Stimulated activated CD4-positive, alpha-beta T cell treated with anti-CD3 and anti-CD28 coated beads, Interleukin-4, amount 100 ng/mL, for 24 hours (primary cell): ENCODE measurements at regions not wholly inside any gene's neighbourhood (a gene's known extent, or its start where the extent isn't known, plus 50 kb on each side); places are given as distances from the start of the nearest gene placed in this dataset.
"Not testable (repeated sequence)": the region's sequence is repeated elsewhere in the genome, so short reads cannot be mapped to it uniquely, and the experiment has no call there.

Source experiments
- DNase-seq: peaks from one replicate; pipeline ENCODE4 v3.0.0-alpha.2; 2020

DNA sequence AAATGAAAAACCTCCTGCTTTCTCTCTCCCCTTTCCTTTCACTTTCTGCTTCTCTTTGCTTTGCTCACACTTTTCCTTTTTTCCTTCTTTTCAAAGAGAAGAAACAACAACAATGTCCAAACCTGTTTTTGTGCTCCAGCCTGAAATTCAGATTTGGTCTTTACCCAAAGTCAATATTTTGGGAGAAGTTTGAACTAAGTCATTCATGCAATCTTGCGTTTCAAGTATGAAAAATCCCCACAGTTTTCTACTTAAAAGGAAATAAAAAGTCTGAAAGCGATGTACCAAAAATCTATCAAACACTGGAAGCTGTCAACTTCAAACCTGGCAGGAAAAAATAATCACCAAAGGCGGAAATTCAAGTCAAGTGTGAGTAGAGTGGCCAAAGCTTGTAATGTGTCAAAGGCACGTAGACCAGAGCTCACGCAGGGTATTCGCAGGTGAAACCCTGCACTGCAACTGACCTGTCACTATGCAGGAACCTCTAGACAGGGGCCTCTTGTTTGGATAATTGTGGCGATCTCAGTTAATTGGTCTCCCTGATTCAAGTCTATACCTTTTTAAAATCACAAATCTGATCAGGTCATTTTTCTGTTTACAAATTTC lies 118.8 kb upstream of the GALNT15 start:
- DNase-seq, result no peak

DNA sequence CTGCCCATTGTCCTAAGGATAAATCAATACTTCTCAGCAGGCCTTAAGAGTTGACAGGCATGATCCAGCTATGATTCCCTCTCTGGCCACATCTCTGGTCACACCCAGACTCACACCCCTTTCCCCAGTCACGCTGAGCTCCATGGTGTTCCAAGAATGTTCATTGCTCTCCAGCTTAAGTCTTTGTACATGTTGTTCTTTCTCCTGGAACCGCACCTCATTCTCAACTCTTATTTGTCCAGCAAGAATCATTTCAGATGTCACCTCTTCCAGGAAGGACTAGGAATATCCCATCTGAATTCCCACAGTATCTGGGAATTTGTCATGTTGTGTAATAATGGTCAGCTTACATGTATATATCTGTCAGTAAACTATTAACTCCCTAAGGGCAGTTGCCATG lies 118.3 kb upstream of the GALNT15 start:
- DNase-seq, result no peak

DNA sequence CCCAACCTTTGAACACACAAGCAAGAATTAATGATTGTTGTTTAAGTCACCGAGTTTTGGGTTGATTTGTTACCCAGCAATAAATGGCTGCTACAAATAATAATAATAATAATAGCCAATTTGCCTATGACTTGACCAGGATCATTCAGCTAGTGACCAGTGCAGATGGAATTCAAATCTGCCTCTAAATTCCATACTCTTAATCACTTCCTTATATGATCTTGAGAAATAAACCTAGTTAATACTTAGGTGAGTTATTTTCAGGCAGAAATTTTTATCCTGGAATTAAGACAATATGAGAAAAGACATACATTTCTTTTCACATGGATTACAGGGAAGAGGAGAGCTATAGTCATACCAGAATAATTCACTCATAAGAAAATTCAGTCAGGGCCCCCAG lies 116.0 kb upstream of the GALNT15 start:
- no peak for DNase-seq

DNA sequence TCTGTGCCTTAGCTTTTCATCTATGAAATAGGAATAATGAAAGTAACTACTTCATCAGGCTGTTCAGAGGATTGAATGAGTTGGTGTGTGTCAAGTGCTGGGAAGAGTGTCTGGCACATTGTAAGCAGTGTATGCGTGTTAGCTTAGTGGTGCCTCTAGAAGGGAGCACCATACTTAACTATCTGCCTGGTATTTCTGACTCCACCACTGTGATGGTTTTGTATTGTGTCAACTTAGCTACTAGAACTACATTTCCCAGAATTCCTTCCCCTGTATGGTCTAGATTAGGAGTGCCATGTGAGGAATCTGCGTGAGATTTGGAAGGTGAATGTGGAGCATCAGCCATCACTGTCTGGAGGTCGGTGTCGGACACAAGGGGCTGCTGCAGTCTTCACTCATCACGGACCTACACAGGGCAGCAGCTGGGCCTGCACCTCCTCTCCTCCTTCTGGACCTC lies 115.4 kb upstream of the GALNT15 start:
- no peak for DNase-seq

DNA sequence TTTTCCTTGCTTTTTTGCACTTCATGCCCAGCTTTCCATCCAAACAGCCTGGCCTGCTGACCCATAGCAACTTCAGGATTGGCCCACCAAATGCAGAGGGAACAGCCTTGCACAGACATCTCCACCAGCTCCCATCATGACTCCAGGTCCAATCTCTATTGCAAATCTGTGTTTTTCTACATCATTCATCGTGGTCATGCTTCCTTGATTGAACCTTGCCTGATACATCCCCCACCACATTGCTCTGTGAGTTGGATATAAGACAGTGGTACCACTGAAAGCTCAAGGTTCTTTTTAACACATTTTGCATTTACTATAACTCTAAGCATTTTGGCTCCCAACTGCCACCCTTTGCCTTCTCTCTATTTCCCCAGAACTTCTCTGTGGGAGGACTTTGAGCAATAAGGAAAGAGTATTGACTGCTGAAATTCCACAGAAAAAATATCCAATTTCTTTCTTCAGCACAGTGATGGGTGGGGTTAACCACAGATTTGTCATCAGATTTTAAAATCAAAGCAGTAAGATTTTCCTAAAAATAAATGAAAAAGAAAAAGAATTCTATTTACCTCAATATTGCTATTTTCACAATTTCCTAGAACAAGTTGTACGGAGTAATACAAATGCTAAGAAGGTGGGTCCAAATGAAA lies 114.6 kb upstream of the GALNT15 start:
- no peak for DNase-seq

DNA sequence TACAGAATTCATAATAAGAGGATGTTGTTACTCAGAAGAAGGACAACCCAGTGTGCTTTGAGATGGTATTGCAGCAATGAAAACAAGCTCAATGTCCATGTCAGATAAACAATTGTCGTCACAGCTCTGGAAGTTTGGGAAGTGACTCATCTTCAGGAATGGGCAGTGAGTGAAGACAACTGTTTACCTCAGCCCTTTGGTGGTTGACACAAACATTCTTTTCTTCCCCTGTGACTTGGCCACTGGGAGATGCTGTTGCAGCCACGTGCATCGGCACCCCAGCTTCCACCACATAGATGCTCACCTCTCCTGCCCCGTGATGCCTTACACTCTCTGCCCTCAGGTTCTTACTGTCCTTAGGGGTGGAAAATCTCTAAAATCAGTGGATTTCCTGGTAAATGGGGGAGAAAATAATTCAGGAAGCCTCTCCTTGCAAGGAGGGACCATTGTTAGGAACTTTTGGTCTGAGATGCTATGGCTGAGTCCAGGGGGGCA lies 114.1 kb upstream of the GALNT15 start:
- no peak for DNase-seq

DNA sequence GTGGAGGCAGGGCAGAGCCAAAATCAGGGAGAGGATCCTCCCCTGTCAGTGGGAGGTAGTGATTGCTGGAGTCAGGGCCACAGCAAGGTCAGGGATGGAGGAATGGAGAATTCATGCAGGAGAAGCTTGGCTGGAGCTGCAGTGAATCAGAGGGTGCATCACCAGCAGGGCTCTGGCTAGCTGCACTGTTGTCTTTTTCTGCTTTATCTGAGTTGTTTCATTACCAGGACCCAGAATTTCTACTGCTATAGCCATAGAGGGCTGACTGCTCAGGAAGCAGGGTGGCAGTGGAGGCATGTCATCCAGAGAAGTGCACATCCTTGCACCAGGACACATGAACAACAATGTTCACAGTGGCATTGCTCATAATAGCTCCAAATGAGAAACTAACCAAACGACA lies 113.5 kb upstream of the GALNT15 start:
- no peak for DNase-seq

DNA sequence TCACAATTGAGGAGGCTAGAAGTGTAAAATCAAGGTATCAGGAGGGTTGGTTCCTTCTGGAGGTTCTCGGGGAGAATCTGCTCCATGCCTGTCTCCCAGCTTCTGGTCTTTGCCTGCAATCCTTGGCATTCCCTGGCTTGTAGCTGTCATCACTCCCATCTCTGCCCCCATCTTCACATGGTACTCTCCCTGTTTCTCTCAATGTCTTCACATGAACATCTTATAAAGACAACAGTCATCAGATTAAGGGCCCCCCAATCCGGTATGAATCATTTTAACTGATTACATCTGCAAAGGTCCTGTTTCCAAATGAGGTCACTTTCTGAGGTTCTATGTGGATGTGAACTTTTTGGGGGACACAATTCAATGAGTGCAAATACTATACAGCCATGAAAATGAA lies 113.0 kb upstream of the GALNT15 start:
- no peak for DNase-seq

DNA sequence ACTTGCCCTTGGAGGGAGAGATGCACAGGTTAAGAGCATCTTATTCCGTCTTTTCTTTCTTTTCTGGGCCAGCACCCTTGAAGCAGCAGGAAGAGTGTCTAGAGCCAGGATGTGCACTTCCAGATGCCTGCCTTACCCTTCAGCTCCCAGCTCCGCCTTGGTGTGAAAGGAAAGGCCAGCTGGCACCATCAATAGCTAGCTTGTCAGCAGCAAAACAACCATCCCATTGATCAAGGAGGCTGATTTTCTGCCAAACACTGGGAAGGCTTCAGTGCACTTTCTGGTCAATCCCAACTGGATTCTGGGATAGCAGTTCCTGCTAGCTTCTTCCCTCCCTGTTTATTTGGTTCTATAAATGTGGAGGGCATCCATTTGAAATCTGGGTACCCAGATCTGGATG lies 110.9 kb upstream of the GALNT15 start:
- no peak for DNase-seq

DNA sequence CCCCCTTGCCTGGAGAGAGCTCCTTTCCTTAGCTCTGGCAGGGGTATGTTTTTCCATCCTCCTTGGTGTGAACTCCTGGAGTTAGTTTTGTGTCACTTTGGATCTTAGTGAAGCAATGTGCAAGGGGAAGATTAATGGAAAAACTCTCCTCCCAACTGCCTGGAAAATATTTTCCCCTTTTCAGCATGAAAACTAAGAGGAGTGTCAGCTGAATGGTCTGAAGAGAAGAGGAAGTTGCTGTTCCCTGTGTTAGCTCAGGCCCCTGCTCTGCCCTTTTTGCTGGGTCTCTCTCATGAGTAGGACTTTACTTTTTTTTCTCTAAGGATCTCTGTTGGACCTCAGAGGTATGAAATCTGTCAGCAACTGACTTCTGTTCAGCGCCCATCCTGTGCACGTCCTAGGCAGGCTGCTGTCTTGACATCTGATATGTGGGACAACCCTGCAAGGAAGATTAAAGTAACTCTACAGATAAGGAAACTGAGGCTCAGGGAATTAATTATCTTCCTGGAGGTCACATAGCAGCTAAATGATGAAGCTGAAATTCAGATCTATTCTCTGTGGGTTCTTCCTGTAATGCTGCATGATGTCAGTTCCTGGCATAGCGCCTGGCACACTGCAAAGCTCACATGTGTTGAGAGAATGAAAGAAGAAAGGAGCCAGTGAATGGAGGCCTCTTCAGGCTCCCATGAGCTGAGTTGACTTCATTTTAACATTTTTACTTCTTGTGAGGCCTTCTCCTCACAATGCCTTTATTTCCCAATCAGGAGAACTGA lies 109.7 kb upstream of the GALNT15 start:
- no peak for DNase-seq

DNA sequence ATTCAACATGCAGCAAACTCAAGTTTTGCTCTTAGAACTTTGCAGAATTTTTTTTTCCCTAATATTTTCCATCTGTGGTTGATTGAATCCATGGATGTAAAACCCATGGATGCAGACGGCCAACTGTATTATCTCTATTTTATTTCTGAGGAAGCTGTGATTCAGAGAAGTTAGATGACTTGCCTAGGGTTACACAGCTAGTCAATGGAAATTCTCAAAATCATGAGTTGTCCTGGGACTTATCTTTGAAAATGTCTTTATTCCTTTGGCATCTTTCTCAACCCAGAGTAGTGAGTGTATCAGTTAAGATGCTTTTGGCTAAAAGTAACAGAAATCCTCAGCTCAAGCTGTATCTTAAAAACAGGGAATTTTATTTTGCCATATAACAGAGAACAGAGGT lies 107.9 kb upstream of the GALNT15 start:
- DNase-seq, result no peak

DNA sequence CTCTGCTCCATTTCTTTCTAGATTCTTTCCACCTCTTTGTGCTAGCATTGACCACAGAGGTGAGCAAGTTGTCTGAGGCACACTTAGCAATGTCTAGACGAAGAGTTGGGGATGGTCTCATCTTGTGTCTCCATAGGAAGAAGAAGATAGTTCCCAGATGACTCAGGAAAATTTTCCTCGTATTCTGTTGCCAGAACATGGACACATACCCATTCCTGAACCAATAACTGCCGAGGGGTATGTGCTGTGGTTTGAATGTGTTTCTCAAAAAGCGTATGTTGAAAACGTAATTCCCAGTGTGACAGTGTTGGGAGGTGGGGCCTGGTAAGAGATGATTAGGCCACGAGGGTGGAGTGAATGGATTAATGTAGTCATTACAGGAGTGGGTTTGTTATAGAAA lies 107.5 kb upstream of the GALNT15 start:
- no peak for DNase-seq

DNA sequence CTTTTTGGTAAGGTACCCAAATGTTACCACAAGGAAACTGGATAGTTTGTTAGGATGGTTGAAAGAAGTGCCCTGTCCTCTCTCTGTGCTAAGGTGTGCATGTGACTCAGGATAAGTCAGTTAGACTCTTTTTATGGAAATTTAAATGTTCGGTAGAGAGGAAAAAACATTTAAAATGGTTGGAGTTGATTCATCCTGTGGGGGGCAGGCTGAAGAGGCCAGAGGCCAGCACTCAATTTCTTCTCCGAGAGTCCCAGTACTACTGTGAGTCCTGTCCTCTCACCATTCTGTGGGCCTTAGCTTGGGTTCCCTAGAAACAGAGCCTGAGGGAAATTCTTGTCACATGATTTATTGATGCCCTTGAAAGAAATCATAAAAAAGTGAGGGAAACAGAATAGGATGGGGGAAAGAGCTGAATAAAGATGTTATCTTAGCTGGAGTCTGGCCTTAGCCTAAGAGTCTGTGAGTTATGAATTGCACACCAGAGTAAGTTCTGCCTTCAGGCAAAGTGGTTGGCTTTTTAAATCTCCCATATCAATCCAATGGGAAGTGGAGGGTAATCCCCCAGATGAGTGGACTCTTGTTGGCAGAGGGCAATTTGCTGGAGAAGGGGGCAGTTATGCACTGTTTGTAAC lies 106.5 kb upstream of the GALNT15 start:
- no peak for DNase-seq

DNA sequence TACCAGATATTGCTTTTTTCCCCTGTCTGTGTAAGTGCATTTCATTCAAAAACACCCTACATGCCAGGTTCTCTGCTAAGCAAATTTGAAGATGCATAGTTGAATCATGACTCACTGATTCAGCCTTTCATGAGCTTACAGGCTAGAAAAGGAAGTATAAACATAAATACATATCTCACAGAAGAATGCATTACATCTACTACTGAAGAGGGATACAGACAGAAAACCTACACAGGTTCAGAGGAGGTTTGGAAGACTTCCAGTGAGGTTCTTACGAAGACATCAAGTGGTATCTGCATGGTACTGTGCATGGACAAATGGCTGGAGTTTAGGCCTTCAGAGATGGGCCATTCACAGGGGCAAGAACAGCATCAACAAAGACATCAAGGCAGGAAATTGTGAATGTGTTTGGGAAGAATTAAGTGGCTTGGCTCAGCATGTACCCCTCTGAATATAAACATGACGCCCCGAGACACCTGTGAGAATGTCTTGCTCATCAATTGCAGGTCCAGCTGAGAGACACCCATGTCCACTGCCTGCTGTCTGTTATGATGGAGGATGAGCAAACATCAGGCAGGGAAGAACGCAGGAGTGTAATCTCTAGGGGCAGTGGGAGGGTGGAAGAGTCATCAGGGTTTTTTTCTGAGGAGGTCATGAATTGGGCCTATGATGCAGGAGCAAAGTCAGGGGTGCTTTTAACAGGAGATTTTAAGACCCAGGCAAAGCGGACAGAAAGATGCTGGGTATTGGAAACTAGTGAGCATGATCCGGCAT lies 105.1 kb upstream of the GALNT15 start:
- DNase-seq, result no peak

DNA sequence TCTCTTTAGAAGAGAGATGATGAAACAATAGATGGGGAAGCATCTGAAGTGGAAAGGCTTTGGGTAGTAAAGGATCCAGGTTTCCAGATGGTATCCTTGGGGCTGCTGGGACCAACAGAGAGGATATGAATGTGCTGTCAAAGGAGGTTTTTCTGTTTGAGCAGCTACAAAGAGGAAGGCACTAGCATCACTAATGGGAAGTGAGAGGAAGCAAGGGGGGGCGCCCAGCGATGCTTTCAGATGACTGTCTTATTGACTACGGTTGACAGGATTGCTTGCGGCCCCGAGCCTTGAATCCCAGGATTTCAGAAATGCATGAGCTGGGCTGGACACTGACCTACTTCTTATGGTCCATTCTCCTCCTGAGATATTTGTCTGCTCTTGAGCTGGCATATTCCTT lies 103.8 kb upstream of the GALNT15 start:
- DNase-seq, result no peak

DNA sequence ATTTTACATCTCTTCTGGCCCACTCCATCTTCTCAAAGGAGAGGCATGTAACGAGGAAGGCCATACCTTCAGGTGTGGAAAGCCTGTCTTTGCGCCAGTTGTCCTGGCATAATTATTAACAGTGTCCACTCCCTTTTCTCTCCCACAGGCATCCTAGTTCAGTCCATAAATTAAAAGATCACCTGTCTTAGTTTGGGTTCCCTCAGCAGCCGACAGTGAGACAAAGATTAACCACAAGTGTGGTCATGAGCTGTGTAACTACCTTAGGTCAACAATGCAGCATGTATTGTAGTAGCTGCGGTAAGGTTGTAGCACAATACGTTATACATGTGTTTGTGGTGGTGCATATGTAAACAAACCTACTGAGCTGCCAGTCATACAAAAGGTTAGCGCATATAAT lies 103.3 kb upstream of the GALNT15 start:
- no peak for DNase-seq

DNA sequence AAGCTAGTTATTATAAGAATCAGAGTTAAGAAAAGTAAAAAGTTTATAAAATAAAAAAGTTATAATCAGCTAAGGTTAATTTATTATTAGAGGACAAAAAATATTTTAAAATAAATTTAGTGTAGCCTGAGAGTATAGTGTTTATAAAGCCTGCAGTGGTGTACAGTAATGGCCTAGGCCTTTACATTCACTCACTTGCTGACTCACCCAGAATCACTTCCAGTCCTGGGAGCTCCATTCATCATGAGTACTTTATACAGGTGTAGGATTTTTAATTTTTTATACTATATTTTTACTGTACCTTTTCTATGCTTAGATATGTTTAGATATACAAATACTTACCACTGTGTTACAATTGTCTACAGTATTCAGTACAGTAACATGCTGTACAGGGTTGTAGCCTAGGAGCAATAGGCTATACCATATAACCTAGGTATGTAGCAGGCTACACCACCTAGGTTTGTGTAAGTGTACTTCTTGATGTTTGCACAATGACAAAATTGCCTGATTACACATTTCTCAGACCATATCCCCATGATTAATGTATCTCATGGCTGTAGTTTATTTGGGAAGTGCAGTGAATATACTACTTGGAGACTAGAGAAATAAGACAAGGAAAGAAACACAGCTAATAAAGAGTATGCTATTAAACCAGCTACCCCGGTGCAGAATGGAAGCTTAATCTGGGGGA lies 101.9 kb upstream of the GALNT15 start:
- DNase-seq, result no peak

DNA sequence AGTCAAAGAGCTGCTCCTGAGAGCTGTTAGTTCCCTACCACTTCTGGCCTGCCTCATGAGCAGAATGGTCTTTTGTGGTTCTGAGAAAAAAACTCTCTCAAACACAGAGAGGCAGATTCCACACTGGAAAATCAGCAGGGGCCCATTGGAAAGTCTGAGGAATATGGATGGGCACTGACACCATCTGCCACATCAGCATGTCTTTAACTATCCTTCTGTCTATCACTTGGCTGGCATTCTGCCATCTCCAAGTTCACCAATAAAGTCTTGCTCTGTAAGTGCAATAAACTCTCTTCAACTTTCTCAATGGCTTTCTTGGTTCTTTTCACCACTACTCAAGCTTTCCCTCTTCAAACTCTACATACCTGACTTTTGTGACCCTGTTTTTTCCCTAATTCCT lies 101.3 kb upstream of the GALNT15 start:
- no peak for DNase-seq

DNA sequence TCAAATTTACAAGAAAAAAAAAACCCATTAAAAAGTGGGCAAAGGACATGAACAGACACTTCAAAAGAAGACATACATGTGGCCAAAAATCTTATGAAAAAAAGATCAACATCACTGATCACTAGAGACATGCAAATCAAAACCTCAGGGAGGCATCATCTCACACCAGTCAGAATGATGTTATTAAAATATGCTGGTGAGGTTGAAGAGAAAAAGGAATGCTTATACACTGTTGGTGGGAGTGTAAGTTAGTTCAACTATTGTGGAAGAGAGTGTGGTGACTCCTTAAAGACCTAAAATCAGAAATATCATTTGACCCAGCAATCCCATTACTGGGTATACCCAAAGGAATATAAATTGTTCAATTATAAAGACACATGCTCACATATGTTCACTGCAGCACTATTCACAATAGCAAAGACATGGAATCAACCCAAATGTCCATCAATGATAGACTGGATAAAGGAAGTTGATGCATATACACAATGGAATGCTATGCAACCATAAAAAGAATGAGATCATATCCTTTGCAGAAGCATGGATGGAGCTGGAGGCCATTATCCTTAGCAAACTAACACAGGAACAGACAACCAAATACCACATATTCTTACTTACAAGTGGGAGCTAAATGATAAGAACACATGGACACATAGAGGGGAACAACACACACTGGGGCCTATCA lies 100.3 kb upstream of the GALNT15 start:
- not testable (repeated sequence) for DNase-seq

DNA sequence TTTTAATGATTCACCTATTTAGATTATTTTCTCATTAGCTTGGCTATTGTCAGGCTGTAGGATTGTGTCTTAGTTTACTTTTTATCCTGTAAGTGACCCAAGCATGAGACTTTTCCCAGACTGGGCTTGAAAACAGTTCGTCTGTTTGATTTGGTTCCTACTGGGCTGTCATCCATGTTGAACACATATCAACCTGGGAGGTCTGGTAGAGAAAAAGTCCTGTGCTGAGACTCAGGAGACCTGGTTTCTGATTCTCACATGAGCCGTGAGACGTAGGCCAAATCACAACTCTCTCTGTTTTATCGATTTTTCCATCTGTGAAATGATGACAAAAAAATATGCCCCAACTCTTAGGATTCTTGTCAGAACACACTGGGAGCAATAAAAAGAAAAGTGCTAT lies 98.8 kb upstream of the GALNT15 start:
- no peak for DNase-seq

DNA sequence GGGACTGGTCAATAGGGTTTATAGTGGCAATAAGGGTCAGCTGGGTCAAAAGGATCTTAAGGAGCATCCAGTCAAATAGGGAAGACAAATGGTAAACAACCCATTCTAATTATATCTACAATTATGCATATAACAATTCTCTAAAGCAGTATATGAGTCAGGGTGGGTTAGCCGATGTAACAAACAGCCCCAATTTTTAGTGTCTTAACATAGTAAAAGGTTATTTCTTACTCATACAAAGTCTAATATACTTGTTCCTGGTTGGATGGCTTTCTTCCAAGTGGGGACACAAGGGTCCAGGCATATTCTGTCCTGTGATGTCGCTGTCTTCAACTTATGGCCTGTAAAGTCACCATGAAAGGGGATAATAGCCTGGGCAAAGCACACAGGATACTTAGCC lies 97.9 kb upstream of the GALNT15 start:
- no peak for DNase-seq

DNA sequence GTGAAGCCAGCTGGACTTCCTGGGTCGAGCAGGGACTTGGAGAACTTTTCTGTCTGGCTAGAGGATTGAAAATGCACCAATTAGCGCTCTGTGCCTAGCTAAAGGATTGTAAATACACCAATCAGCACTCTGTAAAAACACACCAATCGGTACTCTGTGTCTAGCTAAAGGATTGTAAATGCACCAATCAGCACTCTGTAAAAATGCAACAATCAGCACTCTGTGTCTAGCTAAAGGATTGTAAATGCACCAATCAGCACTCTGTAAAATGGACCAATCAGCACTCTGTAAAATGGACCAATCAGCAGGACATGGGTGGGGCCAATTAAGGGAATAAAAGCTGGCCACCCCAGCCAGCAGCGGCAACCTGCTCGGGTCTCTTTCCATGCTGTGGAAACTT lies 97.3 kb upstream of the GALNT15 start:
- DNase-seq, result not testable (repeated sequence)
